ENCODE measurements at regions not wholly inside any gene's neighbourhood (a gene's known extent, or its start where the extent isn't known, plus 50 kb on each side); places are given as distances from the start of the nearest gene placed in this dataset.

- peaks cover 16% of the 10 kb centered on the region for H3K9me3 Mint-ChIP-seq (ENCODE audit: unreplicated experiment)
- H3K27me3 Mint-ChIP-seq (ENCODE audit: insufficient read depth, unreplicated experiment) = no peaks in the 10 kb centered on the region
- intact Hi-C loops (cut with micrococcal nuclease) = no loop called here
- H3K4me3 Mint-ChIP-seq (ENCODE audit: unreplicated experiment) = no peak overlapping the region
- H3K27ac Mint-ChIP-seq (ENCODE audit: low read depth, unreplicated experiment) = no peak overlapping the region
- ChIA-PET POLR2A (no interaction called here), CTCF (no interaction called here)
- TF ChIP-seq, protein P1, sequence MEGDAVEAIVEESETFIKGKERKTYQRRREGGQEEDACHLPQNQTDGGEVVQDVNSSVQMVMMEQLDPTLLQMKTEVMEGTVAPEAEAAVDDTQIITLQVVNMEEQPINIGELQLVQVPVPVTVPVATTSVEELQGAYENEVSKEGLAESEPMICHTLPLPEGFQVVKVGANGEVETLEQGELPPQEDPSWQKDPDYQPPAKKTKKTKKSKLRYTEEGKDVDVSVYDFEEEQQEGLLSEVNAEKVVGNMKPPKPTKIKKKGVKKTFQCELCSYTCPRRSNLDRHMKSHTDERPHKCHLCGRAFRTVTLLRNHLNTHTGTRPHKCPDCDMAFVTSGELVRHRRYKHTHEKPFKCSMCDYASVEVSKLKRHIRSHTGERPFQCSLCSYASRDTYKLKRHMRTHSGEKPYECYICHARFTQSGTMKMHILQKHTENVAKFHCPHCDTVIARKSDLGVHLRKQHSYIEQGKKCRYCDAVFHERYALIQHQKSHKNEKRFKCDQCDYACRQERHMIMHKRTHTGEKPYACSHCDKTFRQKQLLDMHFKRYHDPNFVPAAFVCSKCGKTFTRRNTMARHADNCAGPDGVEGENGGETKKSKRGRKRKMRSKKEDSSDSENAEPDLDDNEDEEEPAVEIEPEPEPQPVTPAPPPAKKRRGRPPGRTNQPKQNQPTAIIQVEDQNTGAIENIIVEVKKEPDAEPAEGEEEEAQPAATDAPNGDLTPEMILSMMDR (IDR thresholded peaks at IDR 0.05; ENCODE audit: unreplicated experiment) = no peak
- BruUV-seq (replicated peaks) = no TSS peak
- DNase-seq (ENCODE audit: unreplicated experiment) = peak; percentile 39
- H3K36me3 Mint-ChIP-seq (ENCODE audit: insufficient read depth, unreplicated experiment) = peaks cover 5% of the 10 kb centered on the region
- peaks cover 5% of the 10 kb centered on the region for H3K4me1 Mint-ChIP-seq (ENCODE audit: insufficient read depth, unreplicated experiment)
These were observed 634.8 kb downstream of the KCNJ2 start for GRCh38 chr17:70804161-70804560.

- no TSS peak for BruUV-seq (replicated peaks)
- ChIA-PET POLR2A (no interaction called here), CTCF (no interaction called here)
- Mint-ChIP-seq H3K36me3 (ENCODE audit: insufficient read depth, unreplicated experiment) (peaks cover 5% of the 10 kb centered on the region), H3K27ac (ENCODE audit: low read depth, unreplicated experiment) (no peak overlapping the region), H3K4me3 (ENCODE audit: unreplicated experiment) (no peak overlapping the region), H3K27me3 (ENCODE audit: insufficient read depth, unreplicated experiment) (no peaks in the 10 kb centered on the region), H3K9me3 (ENCODE audit: unreplicated experiment) (peaks cover 9% of the 10 kb centered on the region), H3K4me1 (ENCODE audit: insufficient read depth, unreplicated experiment) (peaks cover 5% of the 10 kb centered on the region)
- peak; percentile 16 for DNase-seq (ENCODE audit: unreplicated experiment)
- TF ChIP-seq, protein P1 (IDR thresholded peaks at IDR 0.05; ENCODE audit: unreplicated experiment) = peak; percentile 20
- intact Hi-C loops (cut with micrococcal nuclease) = no loop called here
These were observed 639.3 kb downstream of the KCNJ2 start for GRCh38 chr17:70808596-70808995.

DNA sequence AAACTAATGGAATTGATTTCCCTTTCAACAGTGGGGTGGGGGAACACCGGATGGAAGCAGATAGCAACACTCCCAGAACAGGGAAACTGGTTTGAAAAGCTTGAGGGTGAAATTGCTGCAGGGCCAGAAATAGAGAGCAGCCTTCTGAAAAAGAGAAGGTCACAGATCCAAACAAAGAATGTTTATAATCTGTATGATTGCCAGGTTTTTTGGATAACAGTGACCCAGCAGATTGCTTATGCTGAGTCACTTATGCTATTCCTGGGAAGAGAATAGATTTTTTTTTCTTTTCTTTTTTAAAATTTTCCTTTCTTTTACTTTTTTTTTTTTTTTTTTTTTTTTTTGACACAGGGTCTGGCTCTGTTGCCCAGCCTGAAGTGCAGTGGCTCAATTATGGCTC is 641.3 kb downstream of the KCNJ2 start:
- no peak overlapping the region for H3K27ac Mint-ChIP-seq (ENCODE audit: low read depth, unreplicated experiment)
- peak; percentile 5 for DNase-seq (ENCODE audit: unreplicated experiment)
- H3K4me3 Mint-ChIP-seq (ENCODE audit: unreplicated experiment) = no peak overlapping the region
- no peaks in the 10 kb centered on the region for H3K27me3 Mint-ChIP-seq (ENCODE audit: insufficient read depth, unreplicated experiment)
- TF ChIP-seq, protein P1 (IDR thresholded peaks at IDR 0.05; ENCODE audit: unreplicated experiment) = no peak
- CTCF ChIA-PET = interaction anchor here (0.6 to 0.8 kb wide), 2 partner anchors 45 to 299 kb away, joined by 3 read pairs; no protein-coding TSS in a partner anchor
- H3K36me3 Mint-ChIP-seq (ENCODE audit: insufficient read depth, unreplicated experiment) = no peaks in the 10 kb centered on the region
- POLR2A ChIA-PET = no interaction called here
- intact Hi-C loops (cut with micrococcal nuclease) = no loop called here
- no peaks in the 10 kb centered on the region for H3K4me1 Mint-ChIP-seq (ENCODE audit: insufficient read depth, unreplicated experiment)
- H3K9me3 Mint-ChIP-seq (ENCODE audit: unreplicated experiment) = no peaks in the 10 kb centered on the region
- no TSS peak for BruUV-seq (replicated peaks)

DNA sequence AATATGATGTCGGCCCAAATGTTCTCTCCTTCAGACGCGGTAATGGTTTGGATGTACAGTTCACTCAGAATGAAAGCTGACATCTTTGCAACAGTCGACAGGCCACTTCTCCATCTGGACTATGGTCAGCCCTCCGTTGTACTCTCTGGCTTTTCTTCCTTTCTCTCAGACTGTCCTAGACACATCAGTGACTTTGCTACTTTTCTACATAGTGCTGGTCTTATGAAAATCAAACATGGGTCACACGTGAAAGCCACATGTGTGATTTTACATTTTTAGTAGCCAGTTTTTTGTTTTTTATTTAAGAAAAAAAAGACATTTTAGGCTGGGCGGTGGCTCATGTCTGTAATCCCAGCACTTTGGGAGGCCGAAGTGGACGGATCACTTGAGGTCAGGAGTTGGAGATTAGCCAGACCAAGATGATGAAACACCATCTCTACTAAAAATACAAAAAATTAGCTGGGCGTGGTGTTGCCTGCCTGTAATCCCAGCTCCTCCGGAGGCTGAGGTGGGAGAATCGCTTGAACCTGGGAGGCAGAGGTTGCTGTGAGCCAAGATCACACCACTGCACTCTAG is 644.1 kb downstream of the KCNJ2 start:
- ChIA-PET CTCF (interaction anchor here (0.6 to 0.7 kb wide), 2 partner anchors 25 to 281 kb away, joined by 3 to 4 read pairs; no protein-coding TSS in a partner anchor), POLR2A (no interaction called here)
- Mint-ChIP-seq H3K9me3 (ENCODE audit: unreplicated experiment) (peaks cover 10% of the 10 kb centered on the region), H3K36me3 (ENCODE audit: insufficient read depth, unreplicated experiment) (no peaks in the 10 kb centered on the region), H3K4me3 (ENCODE audit: unreplicated experiment) (no peak overlapping the region), H3K4me1 (ENCODE audit: insufficient read depth, unreplicated experiment) (no peaks in the 10 kb centered on the region), H3K27me3 (ENCODE audit: insufficient read depth, unreplicated experiment) (no peaks in the 10 kb centered on the region), H3K27ac (ENCODE audit: low read depth, unreplicated experiment) (no peak overlapping the region)
- DNase-seq (ENCODE audit: unreplicated experiment) = peak; percentile 59
- TF ChIP-seq, protein P1 (IDR thresholded peaks at IDR 0.05; ENCODE audit: unreplicated experiment) = no peak
- BruUV-seq (replicated peaks) = no TSS peak
- intact Hi-C loops (cut with micrococcal nuclease) = no loop called here

Data from MCF 10A (cell line).